ENCODE measurements at regions not wholly inside any gene's neighbourhood (a gene's known extent, or its start where the extent isn't known, plus 50 kb on each side); places are given as distances from the start of the nearest gene placed in this dataset.
A peak's percentile ranks its signal among the peaks of the same experiment; 100 is the strongest.
"Not testable (repeated sequence)": the region's sequence is repeated elsewhere in the genome, so short reads cannot be mapped to it uniquely, and the experiment has no call there.

GRCh38 chr9:19650312-19650711 is 138.5 kb downstream of the SLC24A2 start:
- peak; percentile 87 to 89 for DNase-seq

- DNase-seq: peak; percentile 88 to 97
Measured at GRCh38 chr9:19649336-19650041, 139.3 kb downstream of the SLC24A2 start.

GRCh38 chr9:19648672-19649071 is 140.2 kb downstream of the SLC24A2 start:
- DNase-seq: no peak

GRCh38 chr9:19643875-19644274 is 145.0 kb downstream of the SLC24A2 start:
- no peak for DNase-seq

GRCh38 chr9:19642256-19642655 is 146.6 kb downstream of the SLC24A2 start:
- peak; percentile 21 to 75 for DNase-seq

GRCh38 chr9:19641046-19641445 is 147.8 kb downstream of the SLC24A2 start:
- DNase-seq: peak; percentile 31 to 58

GRCh38 chr9:19640014-19640413 is 148.8 kb downstream of the SLC24A2 start:
- peak in 1 of 2 experiments; percentile 39 for DNase-seq

GRCh38 chr9:19637084-19637483 is 151.8 kb downstream of the SLC24A2 start:
- DNase-seq: peak in 1 of 2 experiments; percentile 55

GRCh38 chr9:19634881-19635280 is 154.0 kb downstream of the SLC24A2 start:
- no peak for DNase-seq

- DNase-seq: no peak
Measured at GRCh38 chr9:19631181-19631580, 157.7 kb downstream of the SLC24A2 start.

GRCh38 chr9:19630760-19631159 is 158.1 kb downstream of the SLC24A2 start:
- no peak for DNase-seq

- DNase-seq: no peak
Measured at GRCh38 chr9:19629488-19629887, 159.3 kb downstream of the SLC24A2 start.

GRCh38 chr9:19625426-19625825 is 163.4 kb downstream of the SLC24A2 start:
- DNase-seq: not testable (repeated sequence)

- no peak for DNase-seq
Measured at GRCh38 chr9:19624519-19624918, 164.3 kb downstream of the SLC24A2 start.

- no peak for DNase-seq
Measured at GRCh38 chr9:19623941-19624340, 164.9 kb downstream of the SLC24A2 start.

GRCh38 chr9:19620326-19620725 is 168.5 kb downstream of the SLC24A2 start:
- DNase-seq: no peak

- no peak for DNase-seq
Measured at GRCh38 chr9:19619221-19619620, 169.6 kb downstream of the SLC24A2 start.

GRCh38 chr9:19618816-19619215 is 170.0 kb downstream of the SLC24A2 start:
- no peak for DNase-seq

- no peak for DNase-seq
Measured at GRCh38 chr9:19615036-19615624, 173.7 kb downstream of the SLC24A2 start.

GRCh38 chr9:19614294-19614693 is 174.5 kb downstream of the SLC24A2 start:
- no peak for DNase-seq

- DNase-seq: no peak
Measured at GRCh38 chr9:19600538-19600937, 188.3 kb downstream of the SLC24A2 start.

GRCh38 chr9:19598722-19599121 is 189.9 kb downstream of the ACER2 start:
- DNase-seq: no peak

- no peak for DNase-seq
Measured at GRCh38 chr9:19597176-19597575, 188.4 kb downstream of the ACER2 start.

GRCh38 chr9:19595003-19595402 is 186.2 kb downstream of the ACER2 start:
- no peak for DNase-seq

- no peak for DNase-seq
Measured at GRCh38 chr9:19587678-19588077, 178.9 kb downstream of the ACER2 start.
